ENCODE measurements at regions not wholly inside any gene's neighbourhood (a gene's known extent, or its start where the extent isn't known, plus 50 kb on each side); places are given as distances from the start of the nearest gene placed in this dataset.
A peak's percentile ranks its signal among the peaks of the same experiment; 100 is the strongest.
"Not testable (repeated sequence)": the region's sequence is repeated elsewhere in the genome, so short reads cannot be mapped to it uniquely, and the experiment has no call there.

GRCh38 chr16:76612497-76612896 is 335.3 kb downstream of the CNTNAP4 start:
- no peak for DNase-seq

DNA sequence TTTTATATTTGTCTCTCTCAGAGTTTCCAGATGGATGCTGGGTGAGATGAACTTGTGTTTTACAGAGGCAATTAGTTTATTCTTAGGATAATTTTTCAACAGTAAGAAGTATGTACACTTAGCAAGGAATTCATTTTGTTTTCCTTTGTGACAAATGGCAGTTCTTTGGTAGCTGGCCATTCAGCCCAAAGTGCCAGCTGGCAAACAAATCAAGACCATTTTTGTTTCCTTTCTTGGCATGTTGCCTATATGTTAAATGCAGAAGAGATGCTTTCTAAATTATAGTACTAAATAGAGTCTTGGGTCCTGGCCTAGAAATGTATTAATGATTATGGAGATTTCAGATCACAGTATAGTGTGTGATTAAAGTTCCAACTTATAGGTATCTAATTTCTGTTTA is 337.1 kb downstream of the CNTNAP4 start:
- DNase-seq: peak; percentile 84

- no peak for DNase-seq
Measured at GRCh38 chr16:76622876-76623275, 345.7 kb downstream of the CNTNAP4 start.

DNA sequence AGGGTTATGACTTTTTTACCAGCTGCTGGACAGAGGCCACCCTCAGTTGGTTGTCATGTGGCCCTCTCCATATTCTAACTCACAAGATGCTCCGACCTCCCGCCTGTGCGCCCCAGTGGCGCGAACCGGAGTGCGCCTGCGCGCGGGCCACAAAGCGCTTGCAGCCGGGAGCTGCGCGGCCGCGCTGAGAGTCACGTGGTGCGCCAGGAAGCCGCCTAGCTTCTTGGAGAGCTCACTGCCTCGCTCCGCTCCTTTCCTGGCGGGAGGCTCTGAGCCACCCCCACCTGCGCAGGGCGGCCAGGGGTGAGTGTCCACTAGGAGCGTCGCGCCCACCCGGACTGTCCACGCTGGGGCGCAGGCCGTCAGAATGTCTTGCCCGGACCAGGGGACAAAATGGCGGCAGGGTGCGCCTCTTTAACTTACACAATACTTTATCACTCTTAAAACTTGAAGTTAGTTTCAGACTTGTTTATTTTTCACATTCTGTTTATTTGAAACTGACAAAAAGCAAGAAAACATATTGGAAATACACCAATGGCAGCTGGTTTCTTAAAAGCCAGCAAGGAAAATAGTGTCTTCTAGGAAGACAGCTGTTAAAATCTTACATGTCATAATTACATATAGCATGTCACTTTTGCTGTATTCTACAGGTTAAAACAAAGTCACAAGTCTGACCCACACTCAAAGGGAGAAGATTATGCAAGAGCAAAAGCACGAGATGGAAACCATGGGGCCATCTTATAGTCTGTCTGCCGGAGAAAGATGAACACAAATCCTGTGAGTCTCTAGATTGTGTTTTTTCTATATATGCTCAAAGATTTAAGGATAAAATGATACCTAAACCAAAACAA is 357.9 kb downstream of the CNTNAP4 start:
- no peak for DNase-seq

- peak; percentile 33 for DNase-seq
Measured at GRCh38 chr16:76639685-76640289, 362.6 kb downstream of the CNTNAP4 start.

DNA sequence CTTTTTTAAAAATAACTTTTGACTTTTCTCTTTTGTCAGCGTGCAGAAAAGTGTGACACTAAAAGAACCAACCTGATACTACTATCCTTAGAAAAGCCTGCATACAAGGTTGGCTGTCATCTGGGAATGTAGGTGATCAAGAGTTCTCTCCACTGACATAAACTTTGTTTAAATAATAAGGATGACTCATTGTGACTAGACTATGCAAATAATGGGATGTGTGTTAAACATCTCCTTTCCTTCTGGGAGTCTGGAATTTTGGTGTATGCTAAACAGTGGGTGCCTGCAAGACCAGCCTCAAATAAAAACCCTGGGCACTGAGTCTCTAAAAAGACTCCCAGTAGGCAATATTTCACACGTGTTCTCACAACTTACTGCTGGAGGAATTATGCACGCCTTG is 373.4 kb downstream of the CNTNAP4 start:
- peak; percentile 58 for DNase-seq

DNA sequence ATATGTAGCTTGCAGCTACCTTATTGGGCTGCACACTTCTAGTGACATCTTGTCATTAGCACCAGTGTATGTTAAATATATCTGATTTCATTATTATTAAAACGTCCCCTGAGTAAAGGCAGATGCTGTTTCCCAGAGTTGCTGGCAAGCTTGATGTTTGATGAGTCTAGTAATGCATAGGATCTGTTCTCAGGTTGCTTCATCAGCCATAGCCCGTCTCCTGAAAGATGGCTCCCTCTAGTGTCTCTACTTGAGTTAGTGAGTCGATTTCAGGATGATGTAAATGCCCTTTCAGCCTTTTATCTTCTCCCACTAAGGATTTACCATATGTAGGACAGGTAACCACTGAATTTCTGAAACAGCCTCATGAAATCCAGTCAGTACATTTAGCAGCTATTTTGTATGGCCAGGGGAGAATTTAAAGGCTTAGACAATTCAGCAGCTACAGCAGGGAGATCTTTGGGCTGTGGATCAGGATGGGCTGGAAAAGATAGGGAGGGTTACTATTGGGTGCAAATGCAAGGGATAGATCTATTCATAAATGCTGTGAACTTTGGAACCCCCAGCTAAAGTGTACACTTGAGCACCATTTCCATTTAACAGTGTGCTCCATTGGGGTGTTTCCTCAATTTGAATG is 376.3 kb downstream of the CNTNAP4 start:
- DNase-seq: peak; percentile 88

DNA sequence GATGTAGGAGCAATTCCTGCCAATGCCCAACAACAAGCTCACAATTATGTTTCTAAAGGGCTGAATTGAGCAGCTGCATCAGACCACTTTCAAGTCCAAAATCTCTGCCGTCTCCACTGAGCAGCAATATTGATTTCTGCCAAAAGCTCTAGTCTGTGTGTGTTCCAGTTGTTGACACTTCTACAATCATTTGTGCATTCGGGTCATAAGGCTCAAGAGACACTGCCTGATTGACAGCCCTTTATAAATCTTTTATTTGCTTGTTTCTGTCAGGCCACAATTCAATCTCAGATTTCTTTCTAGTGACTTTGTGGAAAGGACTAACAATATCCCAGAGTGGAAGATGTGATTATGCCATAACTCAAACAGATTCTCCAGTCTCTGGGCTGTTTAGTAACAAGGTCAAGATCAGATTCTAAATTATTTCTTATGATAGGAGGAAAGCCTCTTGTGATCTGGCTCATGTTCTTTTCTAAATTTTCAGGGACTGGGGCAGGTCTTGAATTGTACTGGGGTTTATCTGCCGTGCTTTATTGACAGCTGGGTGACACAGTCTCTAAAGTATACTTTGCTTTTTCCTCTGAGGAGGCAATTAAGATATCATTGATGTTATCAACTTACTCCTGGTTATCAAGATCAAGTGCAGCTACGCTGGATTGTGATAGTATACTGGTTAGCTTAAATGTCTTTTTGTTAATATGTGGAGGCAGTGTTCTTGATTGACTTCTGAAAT is 377.1 kb downstream of the CNTNAP4 start:
- DNase-seq: peak; percentile 2

DNA sequence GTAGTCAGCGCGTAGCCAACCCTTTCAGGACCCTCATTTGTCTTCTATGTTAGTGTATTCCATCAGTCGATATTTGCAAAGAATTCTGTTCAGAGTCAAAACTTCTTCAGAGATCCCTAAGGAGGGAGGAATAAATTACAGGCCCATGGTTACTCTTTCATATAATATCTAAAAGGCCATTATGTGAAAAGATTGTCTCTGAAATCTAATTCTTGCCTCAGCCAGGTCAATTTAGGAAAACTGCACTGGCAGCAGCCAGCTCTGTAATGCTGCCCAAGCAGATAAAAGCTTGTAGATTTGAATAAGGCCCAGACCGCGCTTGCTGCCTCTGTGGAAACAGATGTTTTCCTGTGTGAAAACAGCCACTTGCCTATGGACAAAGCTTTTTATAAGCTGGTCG is 379.8 kb downstream of the CNTNAP4 start:
- peak; percentile 18 for DNase-seq

- DNase-seq: no peak
Measured at GRCh38 chr16:76661691-76662235, 384.6 kb downstream of the CNTNAP4 start.

DNA sequence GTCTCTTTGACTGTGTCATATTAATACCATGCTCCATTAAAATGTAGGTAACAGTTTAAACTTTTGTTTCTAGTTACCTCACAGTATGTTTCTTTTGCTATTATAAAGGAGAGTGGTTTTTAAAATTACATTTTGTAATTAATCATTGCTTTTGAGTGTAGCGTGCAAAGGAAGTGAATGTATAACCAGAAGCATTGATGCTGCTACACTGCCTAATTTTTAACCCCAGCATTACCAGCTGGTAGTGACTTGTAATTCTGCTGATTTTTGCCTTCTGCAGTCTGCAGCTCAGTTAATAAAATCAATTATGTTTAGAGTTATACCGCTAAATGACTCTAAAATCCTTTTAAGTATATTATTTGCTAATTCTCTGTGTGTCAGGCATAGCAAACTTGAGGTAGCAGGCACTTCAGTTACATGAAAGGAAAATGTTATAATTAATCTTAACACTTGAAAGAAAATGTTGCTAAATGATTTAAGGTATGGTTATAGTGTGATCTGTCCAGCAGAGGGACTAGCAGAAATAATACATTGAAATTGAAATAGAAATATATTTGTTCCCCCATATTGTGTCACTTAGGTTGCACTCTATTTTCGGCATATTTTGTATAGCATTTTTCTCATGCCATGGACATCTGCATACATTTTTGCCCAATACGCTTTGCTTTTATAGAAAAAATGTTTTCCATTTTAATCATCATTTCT is 388.5 kb downstream of the CNTNAP4 start:
- no peak for DNase-seq

DNA sequence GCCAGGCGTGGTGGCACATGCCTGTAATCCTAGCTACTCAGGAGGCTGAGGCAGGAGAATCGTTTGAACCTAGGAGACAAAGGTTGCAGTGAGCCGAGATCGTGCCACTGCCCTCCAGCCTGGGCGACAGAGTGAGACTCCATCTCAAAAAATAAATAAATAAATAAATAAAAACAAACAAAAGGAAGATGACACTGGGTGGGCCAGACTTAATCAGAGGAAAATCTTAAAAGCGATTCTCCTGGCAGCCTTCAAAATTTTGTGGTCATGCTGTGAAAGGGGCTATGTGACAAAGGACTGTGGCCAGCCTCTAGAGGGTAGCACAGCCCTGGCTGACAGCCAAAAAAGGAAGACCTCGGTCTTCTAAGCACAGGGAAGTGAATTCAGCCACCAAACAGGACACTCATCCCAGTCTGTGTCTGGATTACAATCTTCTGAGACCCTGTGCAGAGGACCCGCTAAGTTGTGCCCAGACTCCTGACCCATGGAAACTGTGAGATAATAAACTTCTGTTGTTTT is 391.1 kb downstream of the CNTNAP4 start:
- peak; percentile 36 for DNase-seq

DNA sequence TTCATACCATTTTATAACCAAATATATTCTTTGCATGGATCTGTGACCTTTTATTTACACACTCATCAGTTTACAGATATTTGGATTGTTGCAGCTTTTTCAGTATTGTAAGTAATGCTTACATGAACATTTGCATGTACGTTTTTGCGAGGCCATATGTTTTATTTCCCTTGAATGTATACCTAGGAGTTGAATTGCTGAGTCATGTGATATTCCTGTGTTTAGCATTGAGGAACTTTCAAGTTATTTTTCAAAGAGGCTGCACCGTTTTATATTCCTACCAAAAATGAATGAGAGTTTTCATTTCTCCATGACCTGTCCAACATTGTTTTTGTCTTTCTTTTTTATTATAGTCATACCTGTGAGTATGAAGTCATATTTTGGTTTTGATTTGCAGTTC is 392.1 kb downstream of the CNTNAP4 start:
- DNase-seq: no peak

DNA sequence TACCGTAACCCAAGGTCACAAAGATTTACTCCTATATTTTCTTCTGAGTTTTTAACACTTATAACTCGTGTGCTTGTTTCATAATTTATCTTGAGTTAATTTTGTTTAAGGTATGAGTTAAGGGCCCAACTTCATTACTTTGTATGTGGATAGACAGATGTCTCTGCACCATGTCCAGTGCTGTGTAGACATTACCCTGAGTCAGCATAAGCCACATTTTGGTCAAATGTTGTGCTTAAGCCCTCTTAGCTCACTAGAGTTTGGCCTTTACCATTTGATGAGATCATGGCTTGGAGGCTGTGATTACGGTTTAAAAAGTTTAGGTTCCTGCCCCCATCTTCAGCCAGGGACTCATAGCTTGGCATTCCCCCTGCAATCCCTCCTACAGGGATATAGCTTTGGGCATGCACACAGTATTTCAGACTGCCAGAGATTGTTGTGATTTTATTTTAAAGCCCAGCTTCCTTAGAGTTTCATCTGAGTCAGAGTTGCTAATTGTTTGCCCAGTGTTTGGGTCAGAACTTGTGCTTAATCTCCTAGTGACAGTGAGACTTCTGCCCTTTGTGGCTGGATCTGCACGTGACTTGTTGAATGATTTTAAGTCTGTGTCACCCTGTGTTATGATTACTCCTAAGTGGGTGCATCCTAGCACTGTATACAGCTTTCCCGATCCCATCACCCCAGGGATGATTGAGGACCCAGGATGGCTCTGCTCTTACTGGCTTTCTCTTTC is 393.1 kb downstream of the CNTNAP4 start:
- DNase-seq: no peak

DNA sequence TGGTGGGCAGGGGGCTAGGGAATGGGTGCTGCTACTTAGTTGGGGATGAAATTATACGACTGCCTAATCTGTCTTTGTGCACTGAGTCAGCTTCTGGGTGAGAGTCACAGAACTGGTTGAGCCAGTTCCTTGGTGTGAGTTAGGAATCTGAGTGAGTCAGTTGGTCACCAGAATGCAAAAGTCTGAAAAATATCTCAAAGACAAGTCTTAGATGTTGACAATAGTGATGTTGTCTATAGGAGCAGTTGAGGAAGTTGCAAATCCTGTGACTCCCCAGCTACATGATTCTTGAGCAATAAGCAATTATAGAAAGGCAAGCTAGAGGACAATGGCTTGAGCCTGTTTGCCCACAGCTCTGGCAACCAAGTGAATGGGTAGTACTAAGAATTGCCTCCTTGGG is 399.2 kb downstream of the CNTNAP4 start:
- no peak for DNase-seq

GRCh38 chr16:76681296-76681695 is 404.1 kb downstream of the CNTNAP4 start:
- DNase-seq: no peak

DNA sequence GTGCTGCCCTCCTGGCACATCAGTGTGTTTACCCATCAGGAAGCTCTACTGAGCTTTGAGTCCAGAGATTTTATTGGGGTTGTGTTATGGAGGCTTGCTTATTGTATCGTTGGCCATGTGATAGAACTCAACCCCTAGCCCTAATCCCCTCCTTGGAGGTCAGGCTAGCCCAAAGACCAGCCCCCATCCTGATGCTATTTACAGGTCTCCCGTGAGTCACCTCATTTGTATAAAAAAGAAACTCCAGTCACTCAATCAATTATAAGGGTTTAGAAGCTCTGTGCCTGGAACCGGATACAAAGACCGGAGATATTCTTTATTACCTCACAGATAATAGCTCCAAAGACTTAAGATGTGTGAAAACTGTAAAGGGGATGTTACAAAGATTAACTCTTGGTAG is 405.9 kb downstream of the CNTNAP4 start:
- DNase-seq: no peak

DNA sequence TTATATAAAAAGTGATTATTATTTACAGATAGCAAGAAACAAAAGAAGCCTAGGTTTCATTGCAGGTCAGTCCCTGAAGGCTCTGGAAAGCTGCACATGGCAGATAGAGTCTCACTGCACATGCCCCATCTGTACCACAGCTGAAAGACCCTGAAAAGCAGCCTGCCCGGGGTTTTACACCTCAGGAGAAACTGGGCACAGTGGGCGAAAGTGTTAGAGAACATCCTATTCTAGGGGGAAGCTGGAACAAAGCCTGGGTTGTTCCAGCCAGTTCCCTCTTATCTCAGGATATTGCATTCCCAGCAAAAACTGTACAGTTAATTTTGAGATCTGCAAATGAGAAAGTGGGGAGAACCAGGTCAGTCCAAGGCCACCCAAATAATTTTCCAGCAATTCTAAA is 419.7 kb downstream of the CNTNAP4 start:
- DNase-seq: no peak

DNA sequence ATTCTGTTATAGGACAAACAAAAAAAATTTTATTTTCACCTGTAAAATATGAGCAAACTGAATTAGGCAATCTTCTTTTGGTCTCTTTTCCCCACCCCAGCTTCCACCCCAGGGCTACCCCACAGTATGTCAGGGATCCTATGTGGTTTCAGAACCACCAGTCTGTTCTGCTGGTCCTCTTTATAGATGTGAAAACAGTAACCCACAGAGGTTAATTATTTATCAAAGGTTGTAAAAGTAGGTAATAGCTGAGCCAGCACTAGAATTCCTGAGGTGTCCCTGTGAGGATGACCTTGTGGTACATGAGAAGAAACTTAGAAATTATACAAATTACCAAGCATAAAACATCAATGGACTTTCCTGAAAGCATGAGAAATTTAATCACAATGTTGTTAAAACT is 428.7 kb downstream of the CNTNAP4 start:
- DNase-seq: no peak

DNA sequence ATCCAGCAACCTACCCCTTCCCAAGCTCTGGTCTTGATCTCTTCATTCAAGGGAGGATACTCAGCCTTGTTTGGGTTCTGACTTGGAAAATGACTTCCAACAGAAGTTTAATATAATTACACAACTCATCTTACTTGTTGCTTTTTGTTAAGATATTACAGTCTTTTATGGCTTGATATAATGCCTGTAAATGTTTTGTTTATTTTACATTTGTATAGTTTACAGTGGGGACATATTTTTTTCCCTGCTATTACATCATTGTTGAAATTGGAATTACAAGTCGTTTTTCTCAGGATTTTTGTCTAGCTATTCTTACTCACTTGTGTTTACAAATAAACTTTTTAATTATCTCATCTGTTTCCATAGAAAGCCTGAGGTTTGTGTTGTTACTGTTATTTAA is 436.0 kb downstream of the CNTNAP4 start:
- DNase-seq: no peak

DNA sequence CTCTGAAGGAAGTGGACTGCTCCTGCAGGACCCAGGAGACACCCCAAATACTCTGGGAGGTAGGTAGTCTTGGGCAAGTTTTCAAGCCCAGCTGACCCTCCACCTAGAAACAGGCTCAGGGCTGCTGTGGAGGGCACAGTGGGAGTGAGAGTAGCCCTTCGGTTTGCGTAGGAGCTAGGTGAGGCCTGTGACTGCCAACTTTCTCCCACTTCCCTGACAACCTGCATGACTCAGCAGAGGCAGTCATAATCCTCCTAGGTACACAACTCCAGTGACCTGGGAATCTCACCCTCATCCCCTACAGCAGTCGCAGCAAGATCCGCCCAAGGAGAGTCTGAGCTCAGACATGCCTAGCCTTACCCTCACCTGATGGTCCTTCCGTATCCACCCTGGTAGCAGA is 439.1 kb downstream of the CNTNAP4 start:
- DNase-seq: not testable (repeated sequence)

DNA sequence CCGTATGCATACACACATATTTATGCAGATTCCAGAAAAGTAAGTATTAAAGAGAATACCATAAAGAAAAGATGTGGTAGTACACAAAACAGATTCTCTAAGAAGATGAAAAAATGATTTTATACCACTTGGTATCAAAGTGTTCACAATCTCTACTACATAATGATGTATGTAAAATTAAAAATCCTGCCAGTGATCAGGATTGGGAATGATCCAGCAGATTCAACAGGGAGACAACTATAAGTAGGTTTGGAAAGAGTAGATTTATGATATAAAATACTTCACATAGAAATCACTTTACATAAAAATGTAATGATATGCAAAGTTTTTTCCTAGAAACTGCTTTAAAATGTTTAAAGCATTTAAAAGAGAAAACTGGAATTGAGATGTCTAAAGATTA is 447.0 kb downstream of the CNTNAP4 start:
- no peak for DNase-seq

All from NCI-H69 (cell line).